HCT116 (cell line): ENCODE measurements at regions not wholly inside any gene's neighbourhood (a gene's known extent, or its start where the extent isn't known, plus 50 kb on each side); places are given as distances from the start of the nearest gene placed in this dataset.

Source experiments
- ATAC-seq: fragments of 200-7000 bp; cut with Tn5 transposase; 2 replicates; pipeline ENCODE4 v1.9.1; 2020; ENCODE audit warnings: mild to moderate bottlenecking, moderate library complexity
- BruUV-seq: library from RNA; stranded (reverse); fragments of 400-500 nt; replicated peaks from 2 replicates; lab custom pipeline; 2021; lab: Mats Ljungman, UMichigan
- CTCF ChIA-PET: fragments of 300-600 bp; sonication (Branson Sonifier 250); formaldehyde crosslinking; loops from one replicate; lab custom pipeline; 2021; ENCODE audit warnings: antibody characterized with exemption; lab: Charles Lee
- POLR2A ChIA-PET: fragments of 300-600, 350-600 bp; sonication (Branson Sonifier 250); formaldehyde crosslinking; loops from one replicate; lab custom pipeline; 2021; ENCODE audit warnings: antibody characterized with exemption; lab: Charles Lee
- RAD21 ChIA-PET, 2 experiments: fragments of 300-600 bp; sonication (Branson Sonifier 250); formaldehyde crosslinking; loops; one replicate each; lab custom pipeline; 2023; ENCODE audit warnings: low total read pairs in 2 of 2; ENCODE audit not compliant: uncharacterized antibody in 2 of 2, unreplicated experiment in 2 of 2, low non-redundant PET in 1 of 2; lab: Charles Lee
- DNase-seq: peaks from one replicate; pipeline ENCODE4 v3.0.0-alpha.2; 2010; ENCODE audit warnings: low read depth, low spot score
- H2AFZ ChIP-seq: fragments of 200-600 bp; shearing (Covaris generic), sonication (generic); 2 replicates; pipeline ENCODE4 v1.6.1; 2017; ENCODE audit warnings: low read depth, mixed run types, mixed read lengths, antibody characterized with exemption, low read length; ENCODE audit not compliant: poor library complexity, severe bottlenecking
- H3K27ac ChIP-seq: 2 replicates; pipeline ENCODE4 v1.5.1; 2012; ENCODE audit warnings: low read depth, low read length
- H3K27me3 ChIP-seq: fragments of 200-600 bp; sonication (generic); 2 replicates; pipeline ENCODE4 v1.6.1; 2016; ENCODE audit warnings: mixed run types, low read length, mixed read lengths; ENCODE audit not compliant: insufficient read depth
- H3K36me3 ChIP-seq, 2 experiments: fragments of 200-500 bp in 1 of 2; fragments of 200-600 bp in 1 of 2; sonication (Bioruptor generic) in 1 of 2; sonication (generic) in 1 of 2; 2 replicates each; pipeline versions ENCODE4 v1.5.1 to v1.6.1; 2014 to 2016; ENCODE audit warnings: low read length in 2 of 2, inconsistent platforms in 1 of 2, mixed read lengths in 1 of 2, mixed run types in 1 of 2; ENCODE audit not compliant: insufficient read depth in 2 of 2, control insufficient read depth in 1 of 2
- H3K4me1 ChIP-seq, 2 experiments: fragments of 200-600 bp in 1 of 2; sonication (generic) in 1 of 2; 2 replicates each; pipeline versions ENCODE4 v1.5.1 to v1.6.1; 2012 to 2017; ENCODE audit warnings: low read length in 2 of 2, inconsistent platforms in 1 of 2, mild to moderate bottlenecking in 1 of 2, mixed read lengths in 1 of 2, mixed run types in 1 of 2, moderate library complexity in 1 of 2; ENCODE audit not compliant: insufficient read depth in 2 of 2, control insufficient read depth in 1 of 2
- H3K4me2 ChIP-seq: fragments of 200-600 bp; sonication (generic); 2 replicates; pipeline ENCODE4 v1.6.1; 2017; ENCODE audit warnings: mixed run types, low read length, mixed read lengths
- H3K4me3 ChIP-seq, 2 experiments: fragments of 200-600 bp in 1 of 2; sonication (generic) in 1 of 2; replicated peaks in 1 of 2; 2 replicates each; pipeline ENCODE4 v1.5.1; 2011 to 2016; ENCODE audit warnings: low read length in 2 of 2, control low read depth in 1 of 2, low read depth in 1 of 2, mild to moderate bottlenecking in 1 of 2, mixed read lengths in 1 of 2, mixed run types in 1 of 2
- H3K79me2 ChIP-seq: fragments of 200-600 bp; sonication (generic); 2 replicates; pipeline ENCODE4 v1.6.1; 2017; ENCODE audit warnings: mild to moderate bottlenecking, mixed run types, low read length, moderate library complexity, mixed read lengths; ENCODE audit not compliant: insufficient read depth
- H3K9ac ChIP-seq: fragments of 200-600 bp; sonication (generic); 2 replicates; pipeline ENCODE4 v1.6.1; 2016; ENCODE audit warnings: low read length, mixed read lengths
- H3K9me2 ChIP-seq: fragments of 200-600 bp; sonication (generic), shearing (Covaris generic); 2 replicates; pipeline ENCODE4 v1.6.1; 2017; ENCODE audit warnings: mixed run types, mild to moderate bottlenecking, moderate library complexity; ENCODE audit not compliant: insufficient read depth
- H3K9me3 ChIP-seq, 2 experiments: fragments of 200-500 bp in 1 of 2; fragments of 200-600 bp in 1 of 2; sonication (Bioruptor generic) in 1 of 2; sonication (generic) in 1 of 2; 2 replicates each; pipeline ENCODE4 v1.6.1; 2014 to 2017; ENCODE audit warnings: low read length in 2 of 2, mixed read lengths in 2 of 2, inconsistent platforms in 1 of 2, low read depth in 1 of 2, mild to moderate bottlenecking in 1 of 2, mixed run types in 1 of 2, moderate library complexity in 1 of 2; ENCODE audit not compliant: control insufficient read depth in 1 of 2, insufficient read depth in 1 of 2
- H4K20me1 ChIP-seq: fragments of 200-600 bp; sonication (generic), shearing (Covaris generic); 2 replicates; pipeline ENCODE4 v1.6.1; 2017; ENCODE audit warnings: mixed run types, mild to moderate bottlenecking, moderate library complexity; ENCODE audit not compliant: insufficient read depth
- CBX3 ChIP-seq: IDR thresholded peaks from 2 replicates; pipeline ENCODE4 v1.6.1; 2012; ENCODE audit warnings: low read depth
- CEBPB ChIP-seq: IDR thresholded peaks from 2 replicates; pipeline ENCODE4 v1.6.1; 2012; ENCODE audit warnings: low read depth
- EGR1 ChIP-seq: IDR thresholded peaks from 2 replicates; pipeline ENCODE4 v1.6.1; 2012; ENCODE audit warnings: low read depth
- ELF1 ChIP-seq: IDR thresholded peaks from 2 replicates; pipeline ENCODE4 v1.6.1; 2012; ENCODE audit warnings: low read depth, borderline replicate concordance
- FOSL1 ChIP-seq: IDR thresholded peaks from 2 replicates; pipeline ENCODE4 v1.6.1; 2012; ENCODE audit warnings: low read depth
- POLR2A ChIP-seq: IDR thresholded peaks from 2 replicates; pipeline ENCODE4 v1.7.0; 2011; ENCODE audit warnings: borderline replicate concordance; ENCODE audit not compliant: insufficient read depth, insufficient read length; ENCODE audit errors: extremely low read depth
- POLR2AphosphoS5 ChIP-seq: IDR thresholded peaks from 2 replicates; pipeline ENCODE4 v1.6.1; 2011; ENCODE audit warnings: mild to moderate bottlenecking, low read depth, low read length, moderate library complexity
- SIN3A ChIP-seq: IDR thresholded peaks from 2 replicates; pipeline ENCODE4 v1.6.1; 2012; ENCODE audit warnings: low read depth
- SP1 ChIP-seq: IDR thresholded peaks from 2 replicates; pipeline ENCODE4 v1.6.1; 2012; ENCODE audit warnings: low read depth
- SRF ChIP-seq: IDR thresholded peaks from 2 replicates; pipeline ENCODE4 v1.6.1; 2012; ENCODE audit warnings: low read depth
- TCF7L2 ChIP-seq: IDR thresholded peaks from 2 replicates; pipeline ENCODE4 v1.7.0; 2011; ENCODE audit warnings: borderline replicate concordance, inconsistent platforms; ENCODE audit not compliant: insufficient read depth, insufficient read length; ENCODE audit errors: extremely low read depth
- YY1 ChIP-seq: IDR thresholded peaks from 2 replicates; pipeline ENCODE4 v1.6.1; 2011; ENCODE audit warnings: low read length, low read depth, moderate library complexity, mild to moderate bottlenecking; ENCODE audit not compliant: insufficient replicate concordance; ENCODE audit errors: extremely low read depth
- ZNF274 ChIP-seq: fragments of 200-500 bp; sonication (Bioruptor generic); IDR thresholded peaks from 2 replicates; pipeline ENCODE4 v1.6.1; 2014; ENCODE audit warnings: mild to moderate bottlenecking, low read depth, low read length, inconsistent platforms
- intact Hi-C: fragments of 100-400 bp; cut with micrococcal nuclease; formaldehyde crosslinking; loops from 2 replicates; pipeline ENCODE4 v1.10.0; 2022
- TF ChIP-seq, protein P1 (sequence below): IDR thresholded peaks from 2 replicates; pipeline ENCODE4 v1.6.1; 2012
- TF ChIP-seq, protein P2 (sequence below), 3 experiments: fragments of 200-600 bp in 1 of 3; sonication (generic) in 1 of 3; IDR thresholded peaks in 2 of 3; conservative IDR thresholded peaks in 1 of 3; 2 replicates each; pipeline ENCODE4 v1.5.1; 2012 to 2017; ENCODE audit warnings: low read depth in 2 of 3, low read length in 2 of 3, antibody characterized with exemption in 1 of 3, borderline replicate concordance in 1 of 3, control low read depth in 1 of 3, mild to moderate bottlenecking in 1 of 3, mixed read lengths in 1 of 3, mixed run types in 1 of 3, moderate library complexity in 1 of 3; ENCODE audit not compliant: insufficient read depth in 1 of 3
- TF ChIP-seq, protein P3 (sequence below): IDR thresholded peaks from 2 replicates; pipeline ENCODE4 v1.6.1; 2012; ENCODE audit warnings: low read depth
- TF ChIP-seq, protein P4 (sequence below): IDR thresholded peaks from 2 replicates; pipeline ENCODE4 v1.6.1; 2011; ENCODE audit warnings: mild to moderate bottlenecking, low read length, moderate library complexity; ENCODE audit not compliant: insufficient replicate concordance; ENCODE audit errors: extremely low read depth
- TF ChIP-seq, protein P5 (sequence below): IDR thresholded peaks from 2 replicates; pipeline ENCODE4 v1.6.1; 2012

DNA sequence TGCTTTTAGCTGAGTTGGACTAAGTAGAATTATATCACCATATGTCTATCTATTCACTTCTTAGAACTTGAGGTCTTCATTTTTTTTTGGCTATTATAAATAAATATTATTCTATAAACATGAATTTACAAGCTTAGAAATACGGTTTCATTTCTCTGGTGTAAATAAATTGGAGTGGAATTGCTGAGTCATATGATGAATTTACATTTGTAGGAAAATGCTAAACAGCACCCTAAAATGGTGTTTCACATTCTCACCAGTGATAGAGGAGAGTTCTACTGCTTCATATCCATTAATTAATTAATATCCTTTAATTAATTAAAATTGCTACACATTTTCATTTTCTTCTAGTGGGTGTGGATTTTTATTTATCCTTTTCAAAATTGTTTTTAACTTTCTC, 318.3 kb downstream of the MDFIC start:
- no peak overlapping the region for H3K9ac ChIP-seq
- CTCF ChIA-PET, result no interaction called here
- POLR2A ChIA-PET, result no interaction called here

More for the DNA sequence above, 318.3 kb downstream of the MDFIC start:
- RAD21 ChIA-PET, result no interaction called here
- Histone ChIP-seq H3K27ac (no peak overlapping the region), H3K9me2 (no peaks in the 10 kb centered on the region), H3K79me2 (no peaks in the 10 kb centered on the region), H3K4me2 (no peak overlapping the region), H3K36me3 (no peaks in the 10 kb centered on the region), H3K4me3 (no peak overlapping the region), H4K20me1 (no peaks in the 10 kb centered on the region), H3K27me3 (no peaks in the 10 kb centered on the region), H2AFZ (peak overlapping the region; percentile 37), H3K9me3 (peaks cover 0 to 4% of the 10 kb centered on the region in 2 experiments; a peak in 1 of 4 replicates), H3K4me1 (no peaks in the 10 kb centered on the region)
- no TSS peak for BruUV-seq
- ATAC-seq, result no peak
- no peak for DNase-seq
- TF ChIP-seq FOSL1, result no peak
- TF ChIP-seq POLR2AphosphoS5, result no peak
- TF ChIP-seq, protein P1, sequence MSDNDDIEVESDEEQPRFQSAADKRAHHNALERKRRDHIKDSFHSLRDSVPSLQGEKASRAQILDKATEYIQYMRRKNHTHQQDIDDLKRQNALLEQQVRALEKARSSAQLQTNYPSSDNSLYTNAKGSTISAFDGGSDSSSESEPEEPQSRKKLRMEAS, result no peak
- no peak for TF ChIP-seq ZNF274
- no peak for TF ChIP-seq EGR1
- TF ChIP-seq ELF1, result no peak
- TF ChIP-seq TCF7L2, result no peak
- TF ChIP-seq, protein P2, sequence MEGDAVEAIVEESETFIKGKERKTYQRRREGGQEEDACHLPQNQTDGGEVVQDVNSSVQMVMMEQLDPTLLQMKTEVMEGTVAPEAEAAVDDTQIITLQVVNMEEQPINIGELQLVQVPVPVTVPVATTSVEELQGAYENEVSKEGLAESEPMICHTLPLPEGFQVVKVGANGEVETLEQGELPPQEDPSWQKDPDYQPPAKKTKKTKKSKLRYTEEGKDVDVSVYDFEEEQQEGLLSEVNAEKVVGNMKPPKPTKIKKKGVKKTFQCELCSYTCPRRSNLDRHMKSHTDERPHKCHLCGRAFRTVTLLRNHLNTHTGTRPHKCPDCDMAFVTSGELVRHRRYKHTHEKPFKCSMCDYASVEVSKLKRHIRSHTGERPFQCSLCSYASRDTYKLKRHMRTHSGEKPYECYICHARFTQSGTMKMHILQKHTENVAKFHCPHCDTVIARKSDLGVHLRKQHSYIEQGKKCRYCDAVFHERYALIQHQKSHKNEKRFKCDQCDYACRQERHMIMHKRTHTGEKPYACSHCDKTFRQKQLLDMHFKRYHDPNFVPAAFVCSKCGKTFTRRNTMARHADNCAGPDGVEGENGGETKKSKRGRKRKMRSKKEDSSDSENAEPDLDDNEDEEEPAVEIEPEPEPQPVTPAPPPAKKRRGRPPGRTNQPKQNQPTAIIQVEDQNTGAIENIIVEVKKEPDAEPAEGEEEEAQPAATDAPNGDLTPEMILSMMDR (IDR thresholded peaks at IDR 0.05 in 2 of 3, conservative IDR thresholded peaks at IDR 0.05 in 1 of 3; ENCODE audit: borderline replicate concordance in 1 of 3, insufficient read depth in 1 of 3, low read depth in 2 of 3, low read length in 2 of 3), result no peak
- no peak for TF ChIP-seq POLR2A
- TF ChIP-seq, protein P3, sequence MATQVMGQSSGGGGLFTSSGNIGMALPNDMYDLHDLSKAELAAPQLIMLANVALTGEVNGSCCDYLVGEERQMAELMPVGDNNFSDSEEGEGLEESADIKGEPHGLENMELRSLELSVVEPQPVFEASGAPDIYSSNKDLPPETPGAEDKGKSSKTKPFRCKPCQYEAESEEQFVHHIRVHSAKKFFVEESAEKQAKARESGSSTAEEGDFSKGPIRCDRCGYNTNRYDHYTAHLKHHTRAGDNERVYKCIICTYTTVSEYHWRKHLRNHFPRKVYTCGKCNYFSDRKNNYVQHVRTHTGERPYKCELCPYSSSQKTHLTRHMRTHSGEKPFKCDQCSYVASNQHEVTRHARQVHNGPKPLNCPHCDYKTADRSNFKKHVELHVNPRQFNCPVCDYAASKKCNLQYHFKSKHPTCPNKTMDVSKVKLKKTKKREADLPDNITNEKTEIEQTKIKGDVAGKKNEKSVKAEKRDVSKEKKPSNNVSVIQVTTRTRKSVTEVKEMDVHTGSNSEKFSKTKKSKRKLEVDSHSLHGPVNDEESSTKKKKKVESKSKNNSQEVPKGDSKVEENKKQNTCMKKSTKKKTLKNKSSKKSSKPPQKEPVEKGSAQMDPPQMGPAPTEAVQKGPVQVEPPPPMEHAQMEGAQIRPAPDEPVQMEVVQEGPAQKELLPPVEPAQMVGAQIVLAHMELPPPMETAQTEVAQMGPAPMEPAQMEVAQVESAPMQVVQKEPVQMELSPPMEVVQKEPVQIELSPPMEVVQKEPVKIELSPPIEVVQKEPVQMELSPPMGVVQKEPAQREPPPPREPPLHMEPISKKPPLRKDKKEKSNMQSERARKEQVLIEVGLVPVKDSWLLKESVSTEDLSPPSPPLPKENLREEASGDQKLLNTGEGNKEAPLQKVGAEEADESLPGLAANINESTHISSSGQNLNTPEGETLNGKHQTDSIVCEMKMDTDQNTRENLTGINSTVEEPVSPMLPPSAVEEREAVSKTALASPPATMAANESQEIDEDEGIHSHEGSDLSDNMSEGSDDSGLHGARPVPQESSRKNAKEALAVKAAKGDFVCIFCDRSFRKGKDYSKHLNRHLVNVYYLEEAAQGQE, result no peak
- TF ChIP-seq CEBPB, result no peak
- no peak for TF ChIP-seq CBX3
- no peak for TF ChIP-seq SRF
- TF ChIP-seq, protein P4, sequence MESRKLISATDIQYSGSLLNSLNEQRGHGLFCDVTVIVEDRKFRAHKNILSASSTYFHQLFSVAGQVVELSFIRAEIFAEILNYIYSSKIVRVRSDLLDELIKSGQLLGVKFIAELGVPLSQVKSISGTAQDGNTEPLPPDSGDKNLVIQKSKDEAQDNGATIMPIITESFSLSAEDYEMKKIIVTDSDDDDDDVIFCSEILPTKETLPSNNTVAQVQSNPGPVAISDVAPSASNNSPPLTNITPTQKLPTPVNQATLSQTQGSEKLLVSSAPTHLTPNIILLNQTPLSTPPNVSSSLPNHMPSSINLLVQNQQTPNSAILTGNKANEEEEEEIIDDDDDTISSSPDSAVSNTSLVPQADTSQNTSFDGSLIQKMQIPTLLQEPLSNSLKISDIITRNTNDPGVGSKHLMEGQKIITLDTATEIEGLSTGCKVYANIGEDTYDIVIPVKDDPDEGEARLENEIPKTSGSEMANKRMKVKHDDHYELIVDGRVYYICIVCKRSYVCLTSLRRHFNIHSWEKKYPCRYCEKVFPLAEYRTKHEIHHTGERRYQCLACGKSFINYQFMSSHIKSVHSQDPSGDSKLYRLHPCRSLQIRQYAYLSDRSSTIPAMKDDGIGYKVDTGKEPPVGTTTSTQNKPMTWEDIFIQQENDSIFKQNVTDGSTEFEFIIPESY, result no peak
- TF ChIP-seq YY1, result no peak
- no peak for TF ChIP-seq SP1
- TF ChIP-seq, protein P5, sequence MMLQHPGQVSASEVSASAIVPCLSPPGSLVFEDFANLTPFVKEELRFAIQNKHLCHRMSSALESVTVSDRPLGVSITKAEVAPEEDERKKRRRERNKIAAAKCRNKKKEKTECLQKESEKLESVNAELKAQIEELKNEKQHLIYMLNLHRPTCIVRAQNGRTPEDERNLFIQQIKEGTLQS, result no peak
- TF ChIP-seq SIN3A, result no peak
- intact Hi-C loops, result no loop called here
